HepG2 (cell line): ENCODE measurements at regions not wholly inside any gene's neighbourhood (a gene's known extent, or its start where the extent isn't known, plus 50 kb on each side); places are given as distances from the start of the nearest gene placed in this dataset.

Experiments
- FOSL2 ChIP-seq: sonication (generic); formaldehyde crosslinking; IDR thresholded peaks from 2 replicates; pipeline ENCODE4 v1.4.0; 2020; ENCODE audit warnings: missing genetic modification reagents
- GABPB1 ChIP-seq: IDR thresholded peaks from 2 replicates; pipeline ENCODE4 v1.6.1; 2016; ENCODE audit warnings: mild to moderate bottlenecking, missing genetic modification reagents, moderate library complexity, missing compliant biosample characterization
- HOXA5 ChIP-seq: sonication (generic); formaldehyde crosslinking; IDR thresholded peaks from 2 replicates; pipeline ENCODE4 v1.4.0; 2020; ENCODE audit warnings: missing genetic modification reagents
- NFKBIZ ChIP-seq: IDR thresholded peaks from 2 replicates; pipeline ENCODE4 v1.6.1; 2018; ENCODE audit warnings: missing genetic modification reagents, missing compliant biosample characterization
- ONECUT2 ChIP-seq: sonication (generic); formaldehyde crosslinking; IDR thresholded peaks from 2 replicates; pipeline ENCODE4 v1.4.0; 2020; ENCODE audit warnings: missing genetic modification reagents
- REST ChIP-seq, 2 experiments: IDR thresholded peaks; 2 replicates each; pipeline ENCODE4 v1.6.1; 2011 to 2012; ENCODE audit warnings: low read length in 2 of 2, borderline replicate concordance in 1 of 2, low read depth in 1 of 2, mild to moderate bottlenecking in 1 of 2, moderate library complexity in 1 of 2
- SCMH1 ChIP-seq: sonication (generic); formaldehyde crosslinking; IDR thresholded peaks from 2 replicates; pipeline ENCODE4 v1.9.0; 2021; ENCODE audit warnings: missing genetic modification reagents, mild to moderate bottlenecking, borderline replicate concordance
- ZBTB40 ChIP-seq, 2 experiments: fragments of 450-650 bp in 1 of 2; sonication (generic) in 1 of 2; formaldehyde crosslinking in 1 of 2; IDR thresholded peaks; 2 replicates each; pipeline versions ENCODE4 v1.6.1 to v1.8.0; 2016 to 2022; ENCODE audit warnings: antibody characterized with exemption in 1 of 2, mild to moderate bottlenecking in 1 of 2, missing genetic modification reagents in 1 of 2
- ZBTB42 ChIP-seq: sonication (generic); formaldehyde crosslinking; IDR thresholded peaks from 2 replicates; pipeline ENCODE4 v1.5.0; 2020; ENCODE audit warnings: mild to moderate bottlenecking, missing genetic modification reagents
- ZNF30 ChIP-seq: sonication (generic); formaldehyde crosslinking; IDR thresholded peaks from 2 replicates; pipeline ENCODE4 v1.5.0; 2020; ENCODE audit warnings: mild to moderate bottlenecking, missing genetic modification reagents
- ZNF570 ChIP-seq: sonication (generic); formaldehyde crosslinking; IDR thresholded peaks from 2 replicates; pipeline ENCODE4 v1.4.0; 2020; ENCODE audit warnings: mild to moderate bottlenecking, missing genetic modification reagents, borderline replicate concordance
- ZNF687 ChIP-seq: sonication (generic); formaldehyde crosslinking; IDR thresholded peaks from 2 replicates; pipeline ENCODE4 v1.5.1; 2020; ENCODE audit warnings: mild to moderate bottlenecking, missing genetic modification reagents, moderate library complexity

- TF ChIP-seq REST (IDR thresholded peaks at IDR 0.05; ENCODE audit: borderline replicate concordance in 1 of 2, low read depth in 1 of 2, low read length in 2 of 2), result no peak
- peak; percentile 68 for TF ChIP-seq ONECUT2
- no peak; the same call in 1 of the 2 replicates for TF ChIP-seq ZNF687 (CRISPR knock-in tag)
- TF ChIP-seq SCMH1, result no peak
- TF ChIP-seq FOSL2 (CRISPR knock-in tag), result peak; percentile 79
- no peak for TF ChIP-seq HOXA5 (CRISPR knock-in tag)
- TF ChIP-seq ZBTB42, result peak; percentile 56; the same call in 1 of the 2 replicates
- TF ChIP-seq ZNF570 (CRISPR knock-in tag), result no peak
- TF ChIP-seq ZNF30 (CRISPR knock-in tag), result no peak
- TF ChIP-seq NFKBIZ (CRISPR knock-in tag), result peak; percentile 92
- TF ChIP-seq GABPB1 (CRISPR knock-in tag), result peak; percentile 49; the same call in 1 of the 2 replicates
- no peak for TF ChIP-seq ZBTB40 (IDR thresholded peaks at IDR 0.05)
- TF ChIP-seq ZBTB40 (CRISPR knock-in tag; IDR thresholded peaks at IDR 0.05), result no peak; the same call in 1 of the 2 replicates
These were observed 749.1 kb upstream of the TBX3 start (continued) for GRCh38 chr12:115433014-115433634.
